GM12878 (cell line): ENCODE measurements at regions not wholly inside any gene's neighbourhood (a gene's known extent, or its start where the extent isn't known, plus 50 kb on each side); places are given as distances from the start of the nearest gene placed in this dataset.
A peak's percentile ranks its signal among the peaks of the same experiment; 100 is the strongest.

Source experiments
- ATF3 ChIP-seq: IDR thresholded peaks from 2 replicates; pipeline ENCODE4 v1.6.1; 2011; ENCODE audit warnings: low read depth, mild to moderate bottlenecking, low read length, moderate library complexity, borderline replicate concordance; ENCODE audit errors: extremely low read depth
- ATF7 ChIP-seq: fragments of 450-650 bp; IDR thresholded peaks from 2 replicates; pipeline ENCODE4 v1.6.1; 2016; ENCODE audit warnings: low read depth, mild to moderate bottlenecking
- BMI1 ChIP-seq: fragments of 450-650 bp; IDR thresholded peaks from 2 replicates; pipeline ENCODE4 v1.6.1; 2016; ENCODE audit warnings: mild to moderate bottlenecking, moderate library complexity, borderline replicate concordance
- CHD2 ChIP-seq: IDR thresholded peaks from 2 replicates; pipeline ENCODE4 v1.6.1; 2011; ENCODE audit warnings: low read depth, low read length, improper control_type of control experiment, borderline replicate concordance
- CREM ChIP-seq: IDR thresholded peaks from 2 replicates; pipeline ENCODE4 v1.6.1; 2014; ENCODE audit warnings: antibody characterized with exemption, low read depth
- ESRRA ChIP-seq: IDR thresholded peaks from 2 replicates; pipeline ENCODE4 v1.6.1; 2012; ENCODE audit warnings: mild to moderate bottlenecking, low read length, improper control_type of control experiment
- EZH2 ChIP-seq: IDR thresholded peaks from 2 replicates; pipeline ENCODE4 v1.6.1; 2012; ENCODE audit warnings: low read depth, mild to moderate bottlenecking, control low read depth, inconsistent platforms, low read length, borderline replicate concordance; ENCODE audit not compliant: control insufficient read depth
- FOXK2 ChIP-seq: fragments of 450-650 bp; IDR thresholded peaks from 2 replicates; pipeline ENCODE4 v1.6.1; 2017; ENCODE audit warnings: mild to moderate bottlenecking, moderate library complexity
- HDGF ChIP-seq: fragments of 450-650 bp; IDR thresholded peaks from 2 replicates; pipeline ENCODE4 v1.6.1; 2016; ENCODE audit warnings: antibody characterized with exemption
- IKZF1 ChIP-seq: fragments of 450-650 bp; conservative IDR thresholded peaks from 2 replicates; pipeline ENCODE4 v1.6.1; 2017; ENCODE audit warnings: antibody characterized with exemption, mild to moderate bottlenecking
- IRF5 ChIP-seq: fragments of 450-650 bp; IDR thresholded peaks from 2 replicates; pipeline ENCODE4 v1.6.1; 2017; ENCODE audit warnings: borderline replicate concordance
- JUND ChIP-seq: IDR thresholded peaks from 2 replicates; pipeline ENCODE4 v1.6.1; 2012; ENCODE audit warnings: low read depth, mild to moderate bottlenecking, low read length, improper control_type of control experiment, moderate library complexity
- KLF5 ChIP-seq: fragments of 450-650 bp; IDR thresholded peaks from 2 replicates; pipeline ENCODE4 v1.6.1; 2014; ENCODE audit warnings: mild to moderate bottlenecking; ENCODE audit not compliant: partially characterized antibody
- MTA3 ChIP-seq: IDR thresholded peaks from 2 replicates; pipeline ENCODE4 v1.6.1; 2012; ENCODE audit warnings: low read length, inconsistent platforms, borderline replicate concordance
- MYB ChIP-seq: fragments of 150-350 bp; IDR thresholded peaks from 2 replicates; pipeline ENCODE4 v1.6.1; 2014; ENCODE audit warnings: mild to moderate bottlenecking, low read depth, low read length, borderline replicate concordance
- MYC ChIP-seq: IDR thresholded peaks from 2 replicates; pipeline ENCODE4 v1.6.1; 2011; ENCODE audit warnings: mild to moderate bottlenecking, low read length, moderate library complexity, inconsistent platforms; ENCODE audit not compliant: insufficient read depth, insufficient replicate concordance, insufficient read length, severe bottlenecking
- NR2C2 ChIP-seq: IDR thresholded peaks from 2 replicates; pipeline ENCODE4 v1.6.1; 2011; ENCODE audit warnings: borderline replicate concordance, low read depth; ENCODE audit not compliant: control insufficient read depth, insufficient read length
- NR2F1 ChIP-seq: fragments of 450-650 bp; conservative IDR thresholded peaks from 2 replicates; pipeline ENCODE4 v1.6.1; 2017; ENCODE audit warnings: mild to moderate bottlenecking
- NRF1 ChIP-seq: conservative IDR thresholded peaks from 2 replicates; pipeline ENCODE4 v1.6.1; 2011; ENCODE audit warnings: mild to moderate bottlenecking, low read depth, low read length, improper control_type of control experiment
- POU2F2 ChIP-seq: IDR thresholded peaks from 3 replicates; pipeline ENCODE4 v1.6.1; 2011; ENCODE audit warnings: low read depth, mild to moderate bottlenecking, low read length, borderline replicate concordance
- RAD51 ChIP-seq: fragments of 450-650 bp; IDR thresholded peaks from 2 replicates; pipeline ENCODE4 v1.6.1; 2016; ENCODE audit warnings: moderate library complexity, mild to moderate bottlenecking, inconsistent platforms
- RB1 ChIP-seq: fragments of 450-650 bp; formaldehyde crosslinking; IDR thresholded peaks from 2 replicates; pipeline ENCODE4 v1.6.1; 2017; ENCODE audit warnings: mild to moderate bottlenecking, borderline replicate concordance
- SMAD1 ChIP-seq: fragments of 450-650 bp; IDR thresholded peaks from 2 replicates; pipeline ENCODE4 v1.6.1; 2018; ENCODE audit warnings: mild to moderate bottlenecking, low read depth; ENCODE audit not compliant: partially characterized antibody
- SMC3 ChIP-seq: IDR thresholded peaks from 2 replicates; pipeline ENCODE4 v1.6.1; 2011; ENCODE audit warnings: low read length, improper control_type of control experiment, borderline replicate concordance
- SREBF1 ChIP-seq: IDR thresholded peaks from 2 replicates; pipeline ENCODE4 v1.6.1; 2012; ENCODE audit warnings: mild to moderate bottlenecking, low read length
- SUPT20H ChIP-seq: IDR thresholded peaks from 2 replicates; pipeline ENCODE4 v1.6.1; 2011; ENCODE audit warnings: low read depth, mild to moderate bottlenecking, low read length, moderate library complexity, borderline replicate concordance; ENCODE audit not compliant: control insufficient read depth
- TARDBP ChIP-seq: IDR thresholded peaks from 2 replicates; pipeline ENCODE4 v1.6.1; 2016; ENCODE audit warnings: borderline replicate concordance
- TCF12 ChIP-seq: IDR thresholded peaks from 2 replicates; pipeline ENCODE4 v1.6.1; 2011; ENCODE audit warnings: low read depth, mild to moderate bottlenecking, low read length
- TCF7 ChIP-seq: IDR thresholded peaks from 2 replicates; pipeline ENCODE4 v1.6.1; 2014; ENCODE audit warnings: antibody characterized with exemption, borderline replicate concordance
- YBX1 ChIP-seq: fragments of 450-650 bp; IDR thresholded peaks from 2 replicates; pipeline ENCODE4 v1.6.1; 2016; ENCODE audit warnings: antibody characterized with exemption
- ZNF384 ChIP-seq: IDR thresholded peaks from 2 replicates; pipeline ENCODE4 v1.6.1; 2012; ENCODE audit warnings: low read depth, mild to moderate bottlenecking, low read length, improper control_type of control experiment, borderline replicate concordance
- ZSCAN29 ChIP-seq: fragments of 450-650 bp; IDR thresholded peaks from 2 replicates; pipeline ENCODE4 v1.6.1; 2017; ENCODE audit warnings: mild to moderate bottlenecking, moderate library complexity

GRCh38 chr6:6918216-6918983 is 189.4 kb upstream of the RREB1 start (continued):
- TF ChIP-seq KLF5 (peak; percentile 90), NR2F1 (peak; percentile 90), IKZF1 (peak; percentile 100), MYB (peak; percentile 95), BMI1 (peak; percentile 93), ATF3 (no peak), RB1 (peak; percentile 94; the same call in 1 of the 2 replicates), FOXK2 (peak; percentile 68), NR2C2 (no peak), TCF7 (peak; percentile 100), SMAD1 (peak; percentile 90), CHD2 (peak; percentile 92; the same call in 1 of the 2 replicates), NRF1 (0 out of 2 replicates have a peak, but pooled peaks have one; percentile 10), MYC (no peak), ESRRA (0 out of 2 replicates have a peak, but pooled peaks have one; percentile 38), TCF12 (peak; percentile 99), YBX1 (peak; percentile 96), SMC3 (no peak), ZNF384 (0 out of 2 replicates have a peak, but pooled peaks have one; percentile 36), JUND (peak; percentile 98), SUPT20H (no peak), ATF7 (peak; percentile 99), SREBF1 (no peak), HDGF (peak; percentile 89; the same call in 1 of the 2 replicates), RAD51 (peak; percentile 68; the same call in 1 of the 2 replicates), CREM (peak; percentile 98), EZH2 (0 out of 2 replicates have a peak, but pooled peaks have one; percentile 53), POU2F2 (peak; percentile 93; the same call in 2 of the 3 replicates), TARDBP (peak; percentile 84; the same call in 1 of the 2 replicates), MTA3 (peak; percentile 99), IRF5 (no peak), ZSCAN29 (peak; percentile 67; the same call in 1 of the 2 replicates)
